PC-3 (cell line): ENCODE measurements at regions not wholly inside any gene's neighbourhood (a gene's known extent, or its start where the extent isn't known, plus 50 kb on each side); places are given as distances from the start of the nearest gene placed in this dataset.
A peak's percentile ranks its signal among the peaks of the same experiment; 100 is the strongest.

Source experiments
- ATAC-seq: fragments of 200-7000 bp; cut with Tn5 transposase; 2 replicates; pipeline ENCODE4 v1.9.1; 2020; ENCODE audit warnings: mild to moderate bottlenecking, moderate library complexity
- BruUV-seq: library from RNA; stranded (reverse); fragments of 400-500 nt; replicated peaks from 2 replicates; lab custom pipeline; 2021; lab: Mats Ljungman, UMichigan
- CTCF ChIA-PET: fragments of 300-600 bp; sonication (Branson Sonifier 250); formaldehyde crosslinking; loops from one replicate; lab custom pipeline; 2022; ENCODE audit warnings: antibody characterized with exemption; lab: Charles Lee
- POLR2A ChIA-PET: fragments of 300-600 bp; sonication (Branson Sonifier 250); formaldehyde crosslinking; loops from one replicate; lab custom pipeline; 2022; ENCODE audit warnings: antibody characterized with exemption; ENCODE audit not compliant: unreplicated experiment; lab: Charles Lee
- DNase-seq: peaks from one replicate; pipeline ENCODE4 v3.0.0-alpha.2; 2015
- H2AFZ ChIP-seq: fragments of 300-600 bp; sonication (generic); 2 replicates; pipeline ENCODE4 v1.6.0; 2016; ENCODE audit warnings: antibody characterized with exemption, low read length
- H3F3A ChIP-seq: fragments of 300-600 bp; sonication (generic); one replicate; pipeline ENCODE4 v1.6.0; 2017; ENCODE audit warnings: antibody characterized with exemption, low read length, control low read depth, mild to moderate bottlenecking; ENCODE audit not compliant: unreplicated experiment
- H3K27ac ChIP-seq: fragments of 300-600 bp; sonication (generic); 2 replicates; pipeline ENCODE4 v1.5.1; 2016; ENCODE audit warnings: mild to moderate bottlenecking, low read length
- H3K27me3 ChIP-seq: fragments of 300-600 bp; sonication (generic); 2 replicates; pipeline ENCODE4 v1.6.1; 2016; ENCODE audit warnings: low read length, mixed read lengths
- H3K36me3 ChIP-seq: fragments of 300-600 bp; sonication (generic); 2 replicates; pipeline ENCODE4 v1.6.1; 2016; ENCODE audit warnings: low read depth, mixed run types, low read length, mixed read lengths
- H3K4me1 ChIP-seq: fragments of 300-600 bp; sonication (generic); 2 replicates; pipeline ENCODE4 v1.5.1; 2016; ENCODE audit warnings: low read length; ENCODE audit not compliant: insufficient read depth
- H3K4me2 ChIP-seq: fragments of 300-600 bp; sonication (generic); 2 replicates; pipeline ENCODE4 v1.6.0; 2016; ENCODE audit warnings: low read length
- H3K4me3 ChIP-seq: fragments of 300-600 bp; sonication (generic); 2 replicates; pipeline ENCODE4 v1.5.1; 2016; ENCODE audit warnings: mild to moderate bottlenecking, low read length, mixed read lengths
- H3K79me2 ChIP-seq: fragments of 300-600 bp; sonication (generic); 2 replicates; pipeline ENCODE4 v1.6.1; 2017; ENCODE audit warnings: low read length, mixed read lengths
- H3K9ac ChIP-seq: fragments of 300-600 bp; sonication (generic); 2 replicates; pipeline ENCODE4 v1.6.0; 2016; ENCODE audit warnings: mild to moderate bottlenecking, low read length
- H3K9me2 ChIP-seq: fragments of 300-600 bp; sonication (generic); replicated peaks from 2 replicates; pipeline ENCODE4 v1.6.1; 2016; ENCODE audit warnings: mixed run types, low read length, mixed read lengths
- H3K9me3 ChIP-seq: fragments of 300-600 bp; sonication (generic); 2 replicates; pipeline ENCODE4 v1.6.1; 2016; ENCODE audit warnings: low read length, mixed read lengths
- H4K20me1 ChIP-seq: fragments of 300-600 bp; sonication (generic); 2 replicates; pipeline ENCODE4 v1.6.1; 2016; ENCODE audit warnings: low read length, mixed read lengths
- CTCF ChIP-seq: fragments of 300-600 bp; sonication (generic); conservative IDR thresholded peaks from 2 replicates; pipeline ENCODE4 v1.5.1; 2017; ENCODE audit warnings: antibody characterized with exemption, low read depth, mild to moderate bottlenecking, low read length
- EZH2 ChIP-seq: fragments of 300-600 bp; sonication (generic); IDR thresholded peaks from one replicate; pipeline ENCODE4 v1.6.1; 2017; ENCODE audit warnings: antibody characterized with exemption, mild to moderate bottlenecking, low read length; ENCODE audit not compliant: unreplicated experiment
- EZH2phosphoT487 ChIP-seq: fragments of 300-600 bp; sonication (generic); IDR thresholded peaks from 2 replicates; pipeline ENCODE4 v1.6.1; 2018; ENCODE audit warnings: mild to moderate bottlenecking, antibody characterized with exemption, low read length, borderline replicate concordance
- intact Hi-C: fragments of 100-400 bp; cut with micrococcal nuclease; formaldehyde crosslinking; loops from 2 replicates; pipeline ENCODE4 v1.9.0; 2023

- H3K9me3 ChIP-seq = no peaks in the 10 kb centered on the region
- H3K36me3 ChIP-seq = no peaks in the 10 kb centered on the region
- no peaks in the 10 kb centered on the region for H3F3A ChIP-seq
- CTCF ChIA-PET = no interaction called here
- peak overlapping the region; percentile 53 for H3K27ac ChIP-seq
- no peaks in the 10 kb centered on the region for H3K79me2 ChIP-seq
- no peak overlapping the region for H3K4me2 ChIP-seq
- POLR2A ChIA-PET = no interaction called here
- H3K27me3 ChIP-seq = no peaks in the 10 kb centered on the region
- 0 out of 2 replicates have a peak overlapping the region, but pooled peaks have one; percentile 21 for H2AFZ ChIP-seq
- ATAC-seq (no peak), DNase-seq (no peak)
- H3K9ac ChIP-seq = no peak overlapping the region
- TF ChIP-seq CTCF (no peak), EZH2 (no peak), EZH2phosphoT487 (no peak)
- no peaks in the 10 kb centered on the region for H3K9me2 ChIP-seq
- H3K4me3 ChIP-seq = no peak overlapping the region
- H3K4me1 ChIP-seq = peaks cover 27% of the 10 kb centered on the region
- intact Hi-C loops = no loop called here
- H4K20me1 ChIP-seq = no peaks in the 10 kb centered on the region
- no TSS peak for BruUV-seq
Observed at GRCh38 chr2:8149007-8149405, 532.9 kb upstream of the ID2 start.

GRCh38 chr2:8149985-8150539 lies 531.8 kb upstream of the ID2 start:
- H3F3A ChIP-seq = no peaks in the 10 kb centered on the region
- DNase-seq (no peak), ATAC-seq (no peak)
- peaks cover 25% of the 10 kb centered on the region for H3K4me1 ChIP-seq
- BruUV-seq = no TSS peak
- ChIA-PET POLR2A (no interaction called here), CTCF (no interaction called here)
- H3K4me2 ChIP-seq = no peak overlapping the region
- H3K9me3 ChIP-seq = no peaks in the 10 kb centered on the region
- H3K9me2 ChIP-seq = no peaks in the 10 kb centered on the region
- no peaks in the 10 kb centered on the region for H3K36me3 ChIP-seq
- H3K27me3 ChIP-seq = no peaks in the 10 kb centered on the region
- H3K79me2 ChIP-seq = no peaks in the 10 kb centered on the region
- H3K4me3 ChIP-seq = no peak overlapping the region
- H4K20me1 ChIP-seq = no peaks in the 10 kb centered on the region
- intact Hi-C loops = no loop called here
- H2AFZ ChIP-seq = no peak overlapping the region
- no peak for TF ChIP-seq CTCF
- H3K9ac ChIP-seq = no peak overlapping the region
- H3K27ac ChIP-seq = no peak overlapping the region

- no peak overlapping the region for H3K9ac ChIP-seq
- no peak for DNase-seq
- peaks cover 23% of the 10 kb centered on the region for H3K4me1 ChIP-seq
- POLR2A ChIA-PET = no interaction called here
- no peak overlapping the region for H3K4me2 ChIP-seq
- BruUV-seq = no TSS peak
- no peak overlapping the region for H2AFZ ChIP-seq
- no peaks in the 10 kb centered on the region for H3K9me3 ChIP-seq
- intact Hi-C loops = no loop called here
- H4K20me1 ChIP-seq = no peaks in the 10 kb centered on the region
- TF ChIP-seq EZH2 (no peak), CTCF (no peak), EZH2phosphoT487 (no peak)
- no peak overlapping the region for H3K4me3 ChIP-seq
- CTCF ChIA-PET = no interaction called here
- no peaks in the 10 kb centered on the region for H3K9me2 ChIP-seq
- H3F3A ChIP-seq = no peaks in the 10 kb centered on the region
- no peaks in the 10 kb centered on the region for H3K79me2 ChIP-seq
- no peak for ATAC-seq
- no peaks in the 10 kb centered on the region for H3K27me3 ChIP-seq
- H3K36me3 ChIP-seq = no peaks in the 10 kb centered on the region
- H3K27ac ChIP-seq = no peak overlapping the region
Observed at GRCh38 chr2:8151888-8152287, 530.0 kb upstream of the ID2 start.
